ENCODE measurements at regions not wholly inside any gene's neighbourhood (a gene's known extent, or its start where the extent isn't known, plus 50 kb on each side); places are given as distances from the start of the nearest gene placed in this dataset.

DNA sequence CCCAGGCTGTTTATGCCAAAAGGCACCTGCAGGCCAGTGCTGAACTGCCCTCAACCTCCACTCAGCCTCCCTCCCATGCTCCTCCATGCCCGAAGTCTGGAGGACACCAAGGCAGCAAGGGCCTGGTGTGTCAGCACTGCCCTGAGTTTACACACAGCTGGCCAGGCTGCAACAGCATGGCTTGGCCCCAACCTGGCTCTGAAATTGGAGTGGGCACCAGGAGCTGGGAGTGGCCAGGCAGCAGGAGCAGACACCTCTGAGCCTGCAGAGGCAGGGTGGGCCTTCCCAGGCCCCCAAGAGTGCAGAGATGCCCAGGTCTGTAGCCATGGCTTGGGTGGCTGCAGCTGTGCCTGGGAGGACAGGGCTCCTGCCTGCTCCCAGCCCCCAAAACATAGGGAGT is 571.2 kb upstream of the ACTRT1 start:
- RAD21 ChIA-PET (ENCODE audit: unreplicated experiment): no interaction called here

More for the DNA sequence above, 571.2 kb upstream of the ACTRT1 start:
- in situ Hi-C loops (cut with MboI) (no loop called here), intact Hi-C loops (cut with micrococcal nuclease; ENCODE audit: unreplicated experiment) (no loop called here)
- 6% methylated on average over 1 of the region's 1 CpG for WGBS (ENCODE audit: insufficient coverage, insufficient replicate concordance, low lambda C conversion rate, missing lambda C conversion rate)
- Histone ChIP-seq H3K4me3 (no peak overlapping the region), H3K36me3 (ENCODE audit: control insufficient read depth in 2 of 2, insufficient read depth in 2 of 2, low read length in 1 of 2) (no peaks in the 10 kb centered on the region), H4K20me1 (ENCODE audit: control insufficient read depth, insufficient read depth) (no peaks in the 10 kb centered on the region), H3K79me2 (ENCODE audit: control insufficient read depth, insufficient read depth, low read length) (no peaks in the 10 kb centered on the region), H3K9me3 (replicated peaks; ENCODE audit: control insufficient read depth, insufficient read depth, low read length) (no peaks in the 10 kb centered on the region), H3K27me3 (replicated peaks in 1 of 2; ENCODE audit: control insufficient read depth in 2 of 2, insufficient read depth in 2 of 2, low read length in 1 of 2) (no peaks in the 10 kb centered on the region), H2AFZ (ENCODE audit: control insufficient read depth, low read depth, low read length) (no peak overlapping the region), H3K27ac (ENCODE audit: control insufficient read depth, insufficient read depth) (no peak overlapping the region), H3K4me2 (ENCODE audit: control insufficient read depth, insufficient read depth) (no peak overlapping the region), H3K9ac (ENCODE audit: control insufficient read depth, insufficient read depth, low read length) (no peak overlapping the region), H3K4me1 (ENCODE audit: control insufficient read depth, insufficient read depth, low read length) (no peaks in the 10 kb centered on the region)
- ChIA-PET CTCF (no interaction called here), SMC1A (ENCODE audit: uncharacterized antibody, unreplicated experiment) (no interaction called here), POLR2A (no interaction called here)
- no TSS peak for BruUV-seq (replicated peaks)
- DNase-seq (ENCODE audit: low read depth, low spot score) (no peak), ATAC-seq (no peak), FAIRE-seq (no peak)
- no peak for TF ChIP-seq SIX5 (IDR thresholded peaks at IDR 0.05; ENCODE audit: low read depth, low read length, severe bottlenecking)
- TF ChIP-seq, protein P1, sequence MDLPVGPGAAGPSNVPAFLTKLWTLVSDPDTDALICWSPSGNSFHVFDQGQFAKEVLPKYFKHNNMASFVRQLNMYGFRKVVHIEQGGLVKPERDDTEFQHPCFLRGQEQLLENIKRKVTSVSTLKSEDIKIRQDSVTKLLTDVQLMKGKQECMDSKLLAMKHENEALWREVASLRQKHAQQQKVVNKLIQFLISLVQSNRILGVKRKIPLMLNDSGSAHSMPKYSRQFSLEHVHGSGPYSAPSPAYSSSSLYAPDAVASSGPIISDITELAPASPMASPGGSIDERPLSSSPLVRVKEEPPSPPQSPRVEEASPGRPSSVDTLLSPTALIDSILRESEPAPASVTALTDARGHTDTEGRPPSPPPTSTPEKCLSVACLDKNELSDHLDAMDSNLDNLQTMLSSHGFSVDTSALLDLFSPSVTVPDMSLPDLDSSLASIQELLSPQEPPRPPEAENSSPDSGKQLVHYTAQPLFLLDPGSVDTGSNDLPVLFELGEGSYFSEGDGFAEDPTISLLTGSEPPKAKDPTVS (IDR thresholded peaks at IDR 0.05; ENCODE audit: low read depth, low read length): no peak
- TF ChIP-seq YBX1 (IDR thresholded peaks at IDR 0.05): no peak
- TF ChIP-seq ZBED1 (IDR thresholded peaks at IDR 0.05; ENCODE audit: borderline replicate concordance): no peak
- TF ChIP-seq STAT1 (conservative IDR thresholded peaks at IDR 0.05): no peak
- TF ChIP-seq WRNIP1 (IDR thresholded peaks at IDR 0.05; ENCODE audit: borderline replicate concordance, low read depth, low read length): no peak
- no peak for TF ChIP-seq TCF12 (IDR thresholded peaks at IDR 0.05; ENCODE audit: low read depth, low read length)
- TF ChIP-seq IKZF2 (IDR thresholded peaks at IDR 0.05): no peak
- TF ChIP-seq MEF2B (IDR thresholded peaks at IDR 0.05; ENCODE audit: partially characterized antibody, poor library complexity, severe bottlenecking): no peak
- TF ChIP-seq JUND (IDR thresholded peaks at IDR 0.05; ENCODE audit: low read depth, low read length): no peak
- no peak for TF ChIP-seq BHLHE40 (IDR thresholded peaks at IDR 0.05; ENCODE audit: borderline replicate concordance in 1 of 2, low read depth in 2 of 2, low read length in 1 of 2)
- TF ChIP-seq ZNF24 (IDR thresholded peaks at IDR 0.05): no peak
- TF ChIP-seq, protein P2, sequence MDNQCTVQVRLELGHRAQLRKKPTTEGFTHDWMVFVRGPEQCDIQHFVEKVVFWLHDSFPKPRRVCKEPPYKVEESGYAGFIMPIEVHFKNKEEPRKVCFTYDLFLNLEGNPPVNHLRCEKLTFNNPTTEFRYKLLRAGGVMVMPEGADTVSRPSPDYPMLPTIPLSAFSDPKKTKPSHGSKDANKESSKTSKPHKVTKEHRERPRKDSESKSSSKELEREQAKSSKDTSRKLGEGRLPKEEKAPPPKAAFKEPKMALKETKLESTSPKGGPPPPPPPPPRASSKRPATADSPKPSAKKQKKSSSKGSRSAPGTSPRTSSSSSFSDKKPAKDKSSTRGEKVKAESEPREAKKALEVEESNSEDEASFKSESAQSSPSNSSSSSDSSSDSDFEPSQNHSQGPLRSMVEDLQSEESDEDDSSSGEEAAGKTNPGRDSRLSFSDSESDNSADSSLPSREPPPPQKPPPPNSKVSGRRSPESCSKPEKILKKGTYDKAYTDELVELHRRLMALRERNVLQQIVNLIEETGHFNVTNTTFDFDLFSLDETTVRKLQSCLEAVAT (IDR thresholded peaks at IDR 0.05): no peak
- no peak for TF ChIP-seq HDAC6 (IDR thresholded peaks at IDR 0.05; ENCODE audit: unreplicated experiment)
- no peak for TF ChIP-seq LARP7 (IDR thresholded peaks at IDR 0.05)
- TF ChIP-seq, protein P3, sequence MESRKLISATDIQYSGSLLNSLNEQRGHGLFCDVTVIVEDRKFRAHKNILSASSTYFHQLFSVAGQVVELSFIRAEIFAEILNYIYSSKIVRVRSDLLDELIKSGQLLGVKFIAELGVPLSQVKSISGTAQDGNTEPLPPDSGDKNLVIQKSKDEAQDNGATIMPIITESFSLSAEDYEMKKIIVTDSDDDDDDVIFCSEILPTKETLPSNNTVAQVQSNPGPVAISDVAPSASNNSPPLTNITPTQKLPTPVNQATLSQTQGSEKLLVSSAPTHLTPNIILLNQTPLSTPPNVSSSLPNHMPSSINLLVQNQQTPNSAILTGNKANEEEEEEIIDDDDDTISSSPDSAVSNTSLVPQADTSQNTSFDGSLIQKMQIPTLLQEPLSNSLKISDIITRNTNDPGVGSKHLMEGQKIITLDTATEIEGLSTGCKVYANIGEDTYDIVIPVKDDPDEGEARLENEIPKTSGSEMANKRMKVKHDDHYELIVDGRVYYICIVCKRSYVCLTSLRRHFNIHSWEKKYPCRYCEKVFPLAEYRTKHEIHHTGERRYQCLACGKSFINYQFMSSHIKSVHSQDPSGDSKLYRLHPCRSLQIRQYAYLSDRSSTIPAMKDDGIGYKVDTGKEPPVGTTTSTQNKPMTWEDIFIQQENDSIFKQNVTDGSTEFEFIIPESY (IDR thresholded peaks at IDR 0.05): no peak
- no peak for TF ChIP-seq SRF (IDR thresholded peaks at IDR 0.05; ENCODE audit: low read depth in 2 of 2, low read length in 2 of 2)
